Thyroid gland (tissue), 4 donors: ENCODE measurements at regions not wholly inside any gene's neighbourhood (a gene's known extent, or its start where the extent isn't known, plus 50 kb on each side); places are given as distances from the start of the nearest gene placed in this dataset.

Source experiments
- CTCF ChIP-seq, 6 experiments: fragments of 200-600 bp in 3 of 6; fragments of 450-650 bp in 3 of 6; sonication (generic) in 3 of 6; IDR thresholded peaks; one replicate each; pipeline ENCODE4 v1.5.1; 2016 to 2019; ENCODE audit warnings: antibody characterized with exemption in 6 of 6, mild to moderate bottlenecking in 2 of 6, inconsistent platforms in 1 of 6, moderate library complexity in 1 of 6
- POLR2A ChIP-seq, 2 donors: fragments of 450-650 bp; IDR thresholded peaks; one replicate each; pipeline ENCODE4 v1.6.1; 2017; ENCODE audit warnings: antibody characterized with exemption in 2 of 2, mild to moderate bottlenecking in 2 of 2, moderate library complexity in 1 of 2

GRCh38 chr15:62809968-62810260 lies 232.6 kb upstream of the TPM1 start:
- TF ChIP-seq CTCF (IDR thresholded peaks at IDR 0.05) (no peak), POLR2A (IDR thresholded peaks at IDR 0.05) (no peak)
